GM06990 (cell line): ENCODE measurements at regions not wholly inside any gene's neighbourhood (a gene's known extent, or its start where the extent isn't known, plus 50 kb on each side); places are given as distances from the start of the nearest gene placed in this dataset.

Source experiments
- DNase-seq: peaks from one replicate; pipeline ENCODE4 v3.0.0-alpha.2; 2011; ENCODE audit not compliant: insufficient read length; ENCODE audit errors: extremely low read depth
- H3K27me3 ChIP-seq: replicated peaks from 2 replicates; pipeline ENCODE4 v1.6.0; 2011; ENCODE audit warnings: low read length; ENCODE audit not compliant: control insufficient read depth, insufficient read depth
- H3K36me3 ChIP-seq: 2 replicates; pipeline ENCODE4 v1.5.1; 2011; ENCODE audit warnings: low read length; ENCODE audit not compliant: control insufficient read depth, insufficient read depth
- H3K4me3 ChIP-seq: replicated peaks from 2 replicates; pipeline ENCODE4 v1.5.1; 2011; ENCODE audit warnings: low read depth, mild to moderate bottlenecking, control low read depth, low read length
- TF ChIP-seq, protein P1 (sequence below): IDR thresholded peaks from 2 replicates; pipeline ENCODE4 v1.5.1; 2011; ENCODE audit warnings: low read length, control low read depth, mild to moderate bottlenecking, inconsistent platforms; ENCODE audit not compliant: insufficient read depth, poor library complexity, severe bottlenecking

DNA sequence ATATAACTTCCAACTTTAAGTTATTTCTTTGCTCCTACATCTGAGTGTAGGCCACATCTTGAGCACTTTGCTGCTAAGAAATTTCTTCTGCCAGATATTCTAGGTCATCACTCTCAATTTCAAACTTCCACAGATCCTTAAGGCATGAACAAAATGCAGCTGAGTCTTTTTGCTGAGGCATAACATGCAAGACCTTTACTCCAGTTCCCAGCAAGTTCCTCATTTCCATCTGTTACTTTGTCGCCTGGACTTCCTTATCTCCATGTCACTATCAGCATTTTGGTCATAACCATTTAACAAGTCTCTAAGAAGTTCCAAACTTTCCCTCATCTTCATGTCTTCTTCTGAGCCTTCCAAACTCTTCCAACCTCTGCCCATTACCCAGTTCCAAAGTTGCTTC, 1077.3 kb upstream of the TMEFF2 start:
- no peak overlapping the region for H3K4me3 ChIP-seq
- no peaks in the 10 kb centered on the region for H3K27me3 ChIP-seq
- H3K36me3 ChIP-seq, result no peaks in the 10 kb centered on the region
- no peak for DNase-seq
- TF ChIP-seq, protein P1, sequence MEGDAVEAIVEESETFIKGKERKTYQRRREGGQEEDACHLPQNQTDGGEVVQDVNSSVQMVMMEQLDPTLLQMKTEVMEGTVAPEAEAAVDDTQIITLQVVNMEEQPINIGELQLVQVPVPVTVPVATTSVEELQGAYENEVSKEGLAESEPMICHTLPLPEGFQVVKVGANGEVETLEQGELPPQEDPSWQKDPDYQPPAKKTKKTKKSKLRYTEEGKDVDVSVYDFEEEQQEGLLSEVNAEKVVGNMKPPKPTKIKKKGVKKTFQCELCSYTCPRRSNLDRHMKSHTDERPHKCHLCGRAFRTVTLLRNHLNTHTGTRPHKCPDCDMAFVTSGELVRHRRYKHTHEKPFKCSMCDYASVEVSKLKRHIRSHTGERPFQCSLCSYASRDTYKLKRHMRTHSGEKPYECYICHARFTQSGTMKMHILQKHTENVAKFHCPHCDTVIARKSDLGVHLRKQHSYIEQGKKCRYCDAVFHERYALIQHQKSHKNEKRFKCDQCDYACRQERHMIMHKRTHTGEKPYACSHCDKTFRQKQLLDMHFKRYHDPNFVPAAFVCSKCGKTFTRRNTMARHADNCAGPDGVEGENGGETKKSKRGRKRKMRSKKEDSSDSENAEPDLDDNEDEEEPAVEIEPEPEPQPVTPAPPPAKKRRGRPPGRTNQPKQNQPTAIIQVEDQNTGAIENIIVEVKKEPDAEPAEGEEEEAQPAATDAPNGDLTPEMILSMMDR, result no peak

DNA sequence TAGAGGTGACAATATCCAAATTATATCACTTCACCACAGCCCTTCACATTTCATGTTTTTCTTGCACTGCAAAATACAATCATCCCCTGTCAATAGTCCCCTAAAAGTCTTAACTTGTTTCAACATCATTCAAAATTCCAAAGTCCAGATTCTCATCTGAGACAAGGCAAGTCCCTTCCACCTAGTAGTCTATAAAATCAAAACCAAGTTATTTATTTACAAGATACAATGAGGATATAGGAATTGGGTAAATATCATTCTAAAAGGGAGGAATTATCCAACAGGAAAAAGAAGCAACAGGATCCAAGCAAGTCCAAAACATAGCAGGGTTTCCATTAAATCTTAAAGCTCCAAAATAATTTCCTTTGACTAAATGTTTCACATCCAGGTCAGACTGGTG, 1076.1 kb upstream of the TMEFF2 start:
- no peaks in the 10 kb centered on the region for H3K27me3 ChIP-seq
- TF ChIP-seq, protein P1, result no peak
- H3K36me3 ChIP-seq, result no peaks in the 10 kb centered on the region
- no peak overlapping the region for H3K4me3 ChIP-seq
- DNase-seq, result no peak

DNA sequence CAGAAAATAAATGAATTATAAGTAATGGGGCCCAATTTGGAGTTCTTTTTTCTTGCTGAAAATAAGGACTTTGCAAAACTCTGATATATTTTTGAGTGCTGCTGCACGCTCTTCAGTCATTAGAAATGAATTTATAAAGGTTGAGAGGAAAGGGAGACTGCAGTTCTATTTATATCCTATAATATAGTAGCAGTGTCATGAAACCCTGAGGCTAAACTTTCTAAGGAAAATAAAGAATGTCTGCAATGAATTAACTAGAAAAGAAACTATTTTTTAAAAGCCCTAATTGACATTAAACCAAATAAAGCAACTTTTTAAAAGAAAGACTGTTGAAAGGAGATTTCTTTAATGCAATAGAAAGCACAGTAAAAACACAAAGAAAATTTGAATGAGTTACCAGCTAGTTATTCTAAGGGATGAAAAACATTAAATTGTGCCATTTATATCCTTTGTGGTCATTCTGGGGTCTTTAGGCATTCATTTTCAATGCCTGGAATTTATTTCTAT, 1072.8 kb upstream of the TMEFF2 start:
- Histone ChIP-seq H3K36me3 (no peaks in the 10 kb centered on the region), H3K4me3 (no peak overlapping the region), H3K27me3 (no peaks in the 10 kb centered on the region)
- DNase-seq, result no peak
- TF ChIP-seq, protein P1, result no peak

DNA sequence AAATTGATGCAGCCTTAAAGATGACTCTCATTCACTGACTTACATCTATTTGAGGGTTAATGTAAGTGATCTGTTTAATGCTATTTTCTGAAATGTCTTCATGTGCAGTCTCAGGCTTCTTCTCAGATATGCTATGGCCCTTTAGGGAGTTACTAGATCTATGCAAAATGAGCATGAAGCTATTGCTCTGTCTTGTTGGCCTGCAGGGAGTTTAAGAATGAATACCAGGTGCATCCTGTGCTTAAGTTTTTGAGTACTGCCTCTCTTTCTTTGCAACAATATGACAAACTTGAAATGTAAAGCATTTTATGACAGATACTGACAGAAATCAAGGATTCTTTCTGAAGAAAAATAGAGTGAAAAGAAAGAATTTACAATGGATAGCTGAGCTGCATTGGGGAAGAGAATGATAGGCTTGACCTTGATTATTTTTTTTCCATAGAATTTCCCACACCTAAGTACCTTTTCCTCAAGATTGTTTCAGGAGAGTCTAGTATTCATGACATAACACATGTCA, 1058.3 kb upstream of the TMEFF2 start:
- no peaks in the 10 kb centered on the region for H3K36me3 ChIP-seq
- H3K4me3 ChIP-seq, result no peak overlapping the region
- H3K27me3 ChIP-seq, result no peaks in the 10 kb centered on the region
- TF ChIP-seq, protein P1, result no peak
- DNase-seq, result no peak

DNA sequence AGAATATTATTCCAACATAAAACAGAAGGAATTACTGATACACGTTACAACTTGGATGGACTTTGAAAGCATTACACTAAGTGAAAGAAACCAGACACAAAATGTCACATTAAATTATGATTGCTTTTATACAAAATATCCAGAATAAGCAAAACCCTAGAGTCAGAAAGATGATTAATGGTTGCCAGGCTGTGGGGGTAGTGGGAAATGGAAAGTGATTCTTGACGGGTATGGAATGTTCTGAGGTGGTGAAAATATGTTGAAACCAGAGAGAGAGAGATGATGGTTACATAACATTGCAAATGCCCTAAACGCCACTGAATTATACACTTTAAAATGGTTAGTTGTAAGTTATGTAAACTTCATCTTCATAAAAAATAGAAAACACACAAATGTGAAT, 1057.2 kb upstream of the TMEFF2 start:
- Histone ChIP-seq H3K4me3 (no peak overlapping the region), H3K27me3 (no peaks in the 10 kb centered on the region), H3K36me3 (no peaks in the 10 kb centered on the region)
- TF ChIP-seq, protein P1, result no peak
- no peak for DNase-seq

DNA sequence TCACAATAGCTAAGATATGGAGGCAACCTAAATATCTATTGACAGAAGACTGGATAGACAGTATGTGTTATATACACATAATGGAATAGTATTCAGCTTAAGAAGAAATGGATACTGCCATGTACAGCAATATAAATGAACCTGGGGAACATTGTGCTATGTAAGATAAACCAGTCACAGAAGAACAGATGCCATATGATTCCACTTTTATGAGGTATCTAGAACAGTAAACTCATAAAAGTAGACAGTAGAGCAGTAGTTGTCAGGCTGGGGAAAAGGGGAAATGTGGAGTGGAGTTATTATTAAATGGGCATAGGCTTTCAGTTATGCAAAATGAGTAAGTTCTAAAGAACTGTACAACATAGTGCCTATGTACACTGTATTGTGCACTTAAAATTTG, 1055.7 kb upstream of the TMEFF2 start:
- Histone ChIP-seq H3K36me3 (no peaks in the 10 kb centered on the region), H3K4me3 (no peak overlapping the region), H3K27me3 (no peaks in the 10 kb centered on the region)
- TF ChIP-seq, protein P1, result no peak
- no peak for DNase-seq
